Sciatic nerve (tissue), 2 donors: ENCODE measurements at regions not wholly inside any gene's neighbourhood (a gene's known extent, or its start where the extent isn't known, plus 50 kb on each side); places are given as distances from the start of the nearest gene placed in this dataset.
"Not testable (repeated sequence)": the region's sequence is repeated elsewhere in the genome, so short reads cannot be mapped to it uniquely, and the experiment has no call there.

Source experiments
- ATAC-seq: fragments of 200-7000 bp; cut with Tn5 transposase; one replicate; pipeline ENCODE4 v1.9.1; 2020; ENCODE audit warnings: mild to moderate bottlenecking, moderate library complexity
- DNase-seq: peaks from one replicate; pipeline ENCODE4 v3.0.0-alpha.2; 2020; ENCODE audit warnings: low spot score
- intact Hi-C: fragments of 100-400 bp; cut with DNase I; formaldehyde crosslinking; loops from one replicate; pipeline ENCODE4 v1.14.2; 2022
- donor health status: DM: no; HTN: no; CAD: no.
- donor health status: DM: no; HTN: no; CAD: no.

DNA sequence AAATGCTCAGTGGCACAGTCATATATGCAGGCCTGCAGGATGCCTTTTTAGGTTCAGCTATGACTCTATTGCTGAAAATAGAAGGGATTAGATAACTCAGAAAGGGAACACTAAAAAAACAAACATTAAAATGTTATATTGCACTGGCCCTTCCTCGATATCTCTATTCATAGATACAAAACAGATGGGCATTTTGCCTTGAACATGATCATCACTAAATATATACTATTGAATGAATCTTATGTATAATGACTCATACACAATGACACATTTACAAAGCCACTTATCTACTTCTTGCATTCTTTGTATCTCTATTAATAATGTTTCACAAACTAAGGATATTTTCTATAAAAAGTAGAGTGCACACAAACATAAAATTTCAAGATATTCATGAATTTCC, 2352.8 kb upstream of the RAG2 start:
- intact Hi-C loops, result no loop called here
- ATAC-seq, result no peak
- no peak for DNase-seq

DNA sequence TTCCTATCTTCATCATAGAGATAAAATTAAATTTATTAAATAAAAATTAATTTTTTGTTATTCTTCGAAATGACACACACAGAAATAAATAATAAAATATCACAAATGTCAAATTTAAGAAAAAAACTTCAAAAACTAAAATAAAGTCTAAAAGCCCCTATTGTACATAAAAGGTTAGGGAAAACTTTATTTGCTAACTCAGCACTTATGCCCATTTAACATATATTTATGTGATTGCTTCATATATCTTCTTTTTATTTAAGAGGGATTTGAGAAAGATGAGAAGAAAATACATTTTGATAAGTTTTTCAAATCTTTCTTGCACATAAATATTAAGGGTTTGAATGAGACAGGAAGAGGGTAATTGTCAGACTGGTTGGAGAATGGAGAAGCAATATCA, 2350.4 kb upstream of the RAG2 start:
- no peak for DNase-seq
- intact Hi-C loops, result no loop called here
- no peak for ATAC-seq

DNA sequence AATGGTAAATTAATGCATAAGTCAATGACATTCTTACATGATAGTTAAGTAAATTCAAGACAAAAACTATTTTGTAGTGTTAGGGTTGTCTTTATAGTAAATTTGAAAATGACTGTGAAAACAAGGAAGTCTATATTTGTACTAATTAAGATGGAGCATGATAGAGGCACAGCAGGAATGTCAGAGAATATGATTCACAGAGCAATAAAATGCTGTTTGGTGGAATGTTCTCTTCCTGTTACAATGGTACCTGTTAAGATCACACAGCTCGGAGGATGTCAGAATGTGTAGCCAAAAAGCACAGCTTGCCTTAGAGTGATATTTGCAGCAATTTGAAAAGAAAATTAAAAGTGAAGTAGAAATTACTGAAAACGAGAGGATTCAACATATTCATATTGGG, 2339.7 kb upstream of the RAG2 start:
- DNase-seq, result no peak
- ATAC-seq, result no peak
- intact Hi-C loops, result no loop called here

DNA sequence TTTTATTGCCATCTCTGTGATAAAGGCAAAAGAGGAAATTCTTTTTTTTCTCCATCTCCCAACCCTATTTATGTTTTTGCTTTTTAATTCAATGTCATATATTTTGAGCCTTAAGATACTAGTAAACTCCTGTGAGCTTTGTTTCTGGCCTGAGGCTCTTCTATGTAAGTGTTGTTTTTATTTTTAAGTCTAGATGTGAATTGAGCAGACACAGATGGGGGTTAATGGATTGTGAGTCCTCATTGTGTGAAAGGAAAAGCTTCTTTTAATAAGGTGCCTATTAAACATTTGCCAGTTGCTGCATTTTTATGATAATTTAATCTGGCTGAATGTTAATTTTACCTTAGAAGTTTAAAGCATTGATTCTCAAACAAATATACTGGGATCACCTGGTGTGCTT, 2337.9 kb upstream of the RAG2 start:
- intact Hi-C loops, result no loop called here
- ATAC-seq (no peak), DNase-seq (no peak)

DNA sequence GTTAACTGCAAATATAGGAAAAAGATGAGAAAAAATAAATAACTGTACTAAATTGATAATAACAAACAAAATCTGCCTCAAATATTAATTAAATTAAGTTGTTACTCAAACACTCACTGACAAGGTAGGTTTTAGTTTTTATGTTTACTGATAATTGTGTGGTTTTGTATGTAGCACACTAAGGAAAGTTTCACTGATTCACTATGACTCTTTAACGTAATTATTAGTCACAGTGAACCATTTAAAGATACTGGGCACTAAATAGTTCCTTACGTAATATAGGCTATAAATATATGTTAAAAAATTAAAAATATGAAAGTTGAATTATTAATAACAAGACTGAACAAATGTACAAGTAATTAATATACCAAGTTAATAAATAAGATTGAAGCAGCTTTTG, 2330.0 kb upstream of the RAG2 start:
- intact Hi-C loops, result no loop called here
- no peak for ATAC-seq
- no peak for DNase-seq

DNA sequence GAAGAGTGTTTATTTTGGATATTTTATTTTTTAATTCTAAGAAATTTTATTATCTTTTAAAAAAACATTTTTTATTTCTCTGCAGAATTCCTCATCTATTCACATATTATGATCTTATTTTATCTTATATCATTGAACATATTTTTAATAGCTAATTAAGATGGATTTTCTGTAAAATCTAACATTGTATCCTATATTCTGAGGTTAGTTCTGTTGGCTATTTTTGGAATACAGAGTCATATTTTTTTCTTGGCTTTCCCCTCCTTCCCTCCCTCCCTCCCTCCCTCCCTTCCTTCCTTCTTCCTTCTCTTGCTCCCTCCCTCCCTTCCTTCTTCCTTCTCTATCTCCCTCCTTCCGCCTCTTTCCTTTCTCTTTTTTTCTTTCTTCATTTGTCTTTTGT, 2326.6 kb upstream of the RAG2 start:
- intact Hi-C loops, result no loop called here
- DNase-seq (no peak), ATAC-seq (no peak)

DNA sequence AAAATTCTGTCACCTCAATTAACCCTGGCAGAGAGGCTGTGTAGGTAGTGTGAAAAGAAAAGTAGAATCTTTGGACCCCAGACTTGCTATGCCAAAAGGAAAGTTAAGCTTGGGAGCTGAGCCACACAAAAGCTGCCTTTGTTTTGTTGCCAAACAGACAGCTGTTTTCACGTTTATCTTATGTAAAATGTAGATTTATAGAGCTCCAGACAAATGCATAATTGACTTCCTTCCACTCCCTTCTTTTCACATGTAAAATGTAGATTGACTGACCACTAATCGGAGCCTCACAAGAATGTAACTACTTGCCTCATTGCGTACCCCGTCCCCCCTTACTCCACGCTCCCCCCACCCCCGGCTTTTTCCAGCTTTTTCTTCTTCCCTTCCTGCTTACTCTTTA, 2302.2 kb upstream of the RAG2 start:
- DNase-seq (no peak), ATAC-seq (no peak)
- intact Hi-C loops, result no loop called here

DNA sequence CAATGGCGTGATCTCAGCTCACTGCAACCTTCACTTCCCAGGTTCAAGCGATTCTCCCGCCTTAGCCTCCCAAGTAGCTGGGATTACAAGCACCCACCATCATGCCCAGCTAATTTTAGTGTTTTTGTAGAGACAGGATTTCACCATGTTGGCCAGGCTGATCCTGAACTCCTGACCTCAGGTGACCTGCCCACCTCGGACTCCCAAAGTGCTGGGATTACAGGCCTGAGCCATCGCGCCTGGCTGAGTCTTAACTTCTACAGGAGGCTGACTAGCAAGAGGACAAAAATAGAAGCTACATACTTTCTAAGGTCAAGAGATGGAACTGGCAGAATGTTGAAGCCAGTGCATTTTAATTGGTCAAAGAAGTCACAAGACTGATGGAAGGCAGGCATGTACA, 2296.2 kb upstream of the RAG2 start:
- DNase-seq, ATAC-seq, intact Hi-C loops: not testable (repeated sequence)

DNA sequence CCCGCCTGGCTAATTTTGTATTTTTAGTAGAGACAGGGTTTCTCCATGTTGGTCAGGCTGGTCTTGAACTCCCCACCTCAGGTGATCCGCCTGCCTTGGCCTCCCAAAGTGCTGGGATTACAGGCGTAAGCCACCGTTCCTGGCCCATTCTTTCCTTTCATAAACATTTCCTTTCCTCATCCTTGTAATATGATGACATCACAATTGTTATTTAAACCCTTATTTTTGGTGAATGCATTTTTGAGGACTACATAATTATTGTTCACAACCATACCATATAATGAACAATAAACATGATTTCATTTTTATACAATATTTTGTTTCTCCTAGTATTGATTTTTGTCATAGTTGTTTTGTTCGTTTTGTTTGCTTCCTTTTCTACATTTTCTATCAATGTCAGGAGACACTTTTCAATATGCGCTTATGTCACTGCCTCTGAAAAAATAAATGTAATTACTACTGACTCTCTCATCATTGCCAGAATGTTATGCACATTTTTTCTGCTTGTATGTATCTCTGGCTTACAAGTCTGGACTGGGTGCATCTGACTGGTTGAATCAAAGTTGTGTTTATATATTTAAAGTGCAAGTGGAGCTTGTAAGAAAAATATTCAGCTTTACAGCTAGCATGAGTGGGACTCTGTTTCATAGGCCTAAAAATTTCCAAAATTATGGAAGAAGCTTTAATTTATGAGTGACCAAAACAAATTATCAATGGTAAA, 2286.3 kb upstream of the RAG2 start:
- ATAC-seq (no peak), DNase-seq (no peak)
- intact Hi-C loops, result no loop called here

DNA sequence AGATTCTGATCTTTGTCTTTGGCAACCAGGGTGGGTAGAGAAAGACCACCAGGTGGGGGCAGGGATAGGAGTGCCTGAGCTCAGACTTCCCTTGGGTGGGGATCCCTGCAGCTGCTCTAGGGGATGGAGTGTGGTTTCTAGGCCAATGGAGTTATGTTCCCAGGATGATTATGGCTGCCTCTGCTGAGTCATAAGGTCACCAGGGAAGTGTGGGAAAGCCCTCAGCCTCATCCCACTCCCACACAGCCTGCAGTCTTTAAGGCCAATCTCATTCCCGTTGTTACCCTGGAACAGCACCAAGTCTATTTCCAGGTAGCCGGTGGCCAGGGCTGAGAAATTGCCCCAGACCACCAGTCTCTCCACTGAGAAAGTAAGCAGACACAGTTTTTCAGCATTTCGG, 2269.3 kb upstream of the RAG2 start:
- DNase-seq, result no peak

DNA sequence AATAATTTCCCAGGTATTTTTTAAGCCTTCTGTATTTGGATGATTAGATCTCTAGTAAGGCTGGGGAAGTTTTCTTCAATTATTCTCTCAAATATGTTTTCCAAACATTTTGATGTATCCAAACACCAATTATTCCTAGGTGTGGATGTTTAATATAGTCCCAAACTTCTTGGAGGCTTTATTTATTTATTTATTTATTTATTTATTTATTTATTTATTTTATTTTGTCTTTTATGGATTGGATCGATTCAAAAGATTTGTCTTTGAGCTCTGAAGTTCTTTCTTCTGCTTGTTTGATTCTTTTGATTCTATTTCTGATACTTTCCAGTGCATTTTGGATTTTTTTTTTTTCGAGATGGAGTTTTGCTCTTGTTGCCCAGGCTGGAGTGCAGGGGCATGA, 2267.9 kb upstream of the RAG2 start:
- intact Hi-C loops, result no loop called here
- no peak for ATAC-seq

More for the DNA sequence above, 2269.3 kb upstream of the RAG2 start:
- ATAC-seq, result no peak
- intact Hi-C loops, result no loop called here

DNA sequence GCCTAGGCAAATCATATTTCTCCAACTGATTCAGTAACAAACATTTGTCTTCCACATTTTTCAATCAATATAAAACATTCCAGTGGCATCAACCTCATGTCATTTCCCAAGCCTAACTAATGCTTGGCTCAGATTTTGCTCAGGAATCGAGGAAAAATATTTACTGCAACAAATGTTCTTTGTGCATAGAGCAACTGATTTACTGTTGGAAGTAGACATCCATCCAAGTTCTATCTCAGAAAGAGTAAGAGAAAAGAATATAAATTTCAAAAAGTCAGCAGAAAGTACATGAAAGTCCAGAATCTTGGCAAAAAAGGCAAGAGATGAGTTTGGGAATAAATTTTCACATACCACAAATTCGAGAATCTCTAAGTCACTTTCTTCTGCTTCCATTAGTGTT, 2245.0 kb upstream of the RAG2 start:
- intact Hi-C loops, result no loop called here
- no peak for ATAC-seq

More for the DNA sequence above, 2267.9 kb upstream of the RAG2 start:
- DNase-seq, result no peak

DNA sequence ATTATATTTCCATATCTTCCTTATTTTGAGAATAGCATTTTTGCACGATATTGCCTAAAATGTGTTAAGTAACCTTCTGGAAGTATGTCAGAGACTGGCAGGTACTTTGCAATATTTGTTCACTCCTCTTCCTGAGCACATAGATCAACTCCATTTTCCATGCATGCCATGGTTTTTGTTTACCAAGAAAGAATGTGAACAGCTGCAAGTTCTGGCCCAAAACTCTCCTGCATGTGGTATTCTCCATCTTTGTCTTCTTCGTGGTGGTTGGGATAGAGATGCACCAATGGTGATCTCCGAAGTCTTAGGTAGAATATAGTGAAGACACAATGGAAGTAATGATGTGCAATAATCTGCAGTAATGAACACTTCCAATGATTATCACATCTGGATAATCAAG, 2241.0 kb upstream of the RAG2 start:
- no peak for DNase-seq
- intact Hi-C loops, result no loop called here
- no peak for ATAC-seq

More for the DNA sequence above, 2245.0 kb upstream of the RAG2 start:
- no peak for DNase-seq

DNA sequence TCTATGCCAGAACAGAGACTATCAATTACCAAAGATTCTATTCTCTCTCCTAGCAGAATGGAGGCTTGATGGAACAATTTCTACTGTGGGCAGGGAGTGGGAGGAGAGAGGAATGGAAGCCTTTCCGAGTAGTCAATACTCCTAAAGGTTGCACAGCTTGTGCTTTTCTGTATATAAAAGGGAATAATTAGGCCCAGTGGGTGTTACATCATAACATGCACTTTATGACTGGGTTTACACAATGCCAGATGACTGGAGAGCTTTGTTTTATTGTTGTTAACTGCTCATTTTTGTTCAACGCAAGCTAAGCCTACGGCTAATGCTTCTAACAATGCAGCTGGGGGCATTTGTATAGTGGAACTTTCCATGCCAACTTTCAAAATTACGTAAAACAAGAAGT, 2237.9 kb upstream of the RAG2 start:
- intact Hi-C loops, result no loop called here
- no peak for DNase-seq
- ATAC-seq, result peak; percentile 84

DNA sequence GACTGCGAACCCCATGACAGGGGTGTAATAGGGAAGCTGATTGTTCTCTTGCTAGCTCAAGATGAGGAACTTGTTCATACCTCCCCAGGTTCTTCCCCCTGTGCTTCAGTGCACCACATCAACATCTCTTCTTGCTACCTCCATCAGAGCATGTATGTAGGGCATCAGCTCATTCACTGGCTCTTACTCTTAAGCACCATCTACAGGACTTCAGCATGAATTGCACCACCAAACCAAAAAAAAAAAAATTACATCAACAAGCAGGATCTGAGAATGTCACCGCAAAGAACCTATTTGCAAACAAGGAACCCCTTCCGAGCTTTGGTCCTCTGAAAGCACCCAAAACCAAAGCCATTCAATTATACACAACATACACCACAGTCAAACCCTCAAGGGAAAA, 2226.5 kb upstream of the RAG2 start:
- intact Hi-C loops, result no loop called here
- DNase-seq, result no peak
- no peak for ATAC-seq

DNA sequence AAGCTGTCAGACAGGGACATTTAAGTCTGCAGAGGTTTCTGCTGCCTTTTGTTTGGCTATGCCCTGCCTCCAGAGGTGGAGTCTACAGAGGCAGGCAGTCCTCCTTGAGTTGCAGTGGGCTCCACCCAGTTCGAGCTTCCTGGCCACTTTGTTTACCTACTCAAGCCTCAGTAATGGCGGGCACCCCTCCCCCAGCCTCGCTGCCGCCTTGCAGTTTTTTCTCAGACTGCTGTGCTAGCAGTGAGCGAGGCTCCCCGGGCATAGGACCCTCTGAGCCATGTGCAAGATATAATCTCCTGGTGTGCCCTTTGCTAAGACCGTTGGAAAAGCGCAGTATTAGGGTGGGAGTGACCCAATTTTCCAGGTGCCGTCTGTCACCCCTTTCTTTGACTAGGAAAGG, 2223.8 kb upstream of the RAG2 start:
- ATAC-seq, DNase-seq, intact Hi-C loops: not testable (repeated sequence)

DNA sequence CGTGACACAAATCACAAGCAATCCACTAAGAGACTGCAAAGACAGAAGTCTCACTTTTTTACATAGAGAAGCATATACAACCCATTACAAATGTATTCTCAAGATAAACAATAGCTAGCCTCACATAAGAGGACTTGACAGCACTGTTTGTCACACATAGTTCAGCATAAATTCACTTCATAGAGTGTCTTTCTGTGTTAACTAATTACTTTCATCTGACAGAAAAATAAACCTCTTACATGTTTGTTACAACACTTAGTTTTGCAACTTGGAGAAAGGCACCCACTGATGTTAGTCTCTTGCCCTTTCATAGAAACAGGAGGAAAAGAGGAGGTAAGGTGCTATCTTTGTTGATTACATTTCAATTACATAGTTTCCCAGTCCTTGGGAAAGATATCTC, 2221.9 kb upstream of the RAG2 start:
- DNase-seq, result no peak
- no peak for ATAC-seq
- intact Hi-C loops, result no loop called here

DNA sequence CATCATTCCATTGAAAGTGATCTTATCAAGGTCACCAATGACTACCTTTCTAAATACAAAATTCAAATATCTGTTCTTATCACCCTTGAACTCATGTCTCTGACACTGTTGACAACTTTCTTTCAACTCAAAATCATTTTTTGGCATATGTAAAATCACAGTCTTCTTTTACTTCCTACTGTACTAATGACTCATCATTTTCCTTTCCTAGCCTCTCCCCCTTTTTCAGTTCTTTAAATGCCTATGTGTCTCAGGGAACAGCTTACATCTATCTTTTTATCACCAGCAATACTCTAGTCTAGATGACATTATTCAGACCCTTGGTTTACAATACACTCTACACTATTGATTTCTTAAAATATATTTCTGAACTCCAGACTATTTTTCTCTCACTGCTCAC, 2220.7 kb upstream of the RAG2 start:
- DNase-seq (no peak), ATAC-seq (no peak)
- intact Hi-C loops, result no loop called here

DNA sequence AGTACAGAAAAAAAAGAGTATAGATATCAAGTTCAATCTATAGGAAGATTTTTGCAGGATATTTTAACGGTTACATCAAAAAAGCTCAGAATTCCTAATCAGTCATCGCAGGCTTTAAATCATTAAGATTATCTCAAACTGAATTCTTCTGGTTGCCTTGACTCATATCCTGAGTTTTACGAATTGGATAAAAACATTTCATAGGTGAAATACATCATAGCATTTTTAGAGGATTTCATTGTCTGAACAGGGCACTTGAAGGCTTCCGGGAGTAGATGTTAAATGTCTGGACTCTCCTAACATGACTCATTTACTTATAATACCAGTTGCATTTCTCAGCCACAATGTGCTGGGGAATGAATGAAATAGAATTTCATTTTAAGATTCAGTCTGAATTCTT, 2216.6 kb upstream of the RAG2 start:
- DNase-seq (no peak), ATAC-seq (no peak)
- intact Hi-C loops, result no loop called here

DNA sequence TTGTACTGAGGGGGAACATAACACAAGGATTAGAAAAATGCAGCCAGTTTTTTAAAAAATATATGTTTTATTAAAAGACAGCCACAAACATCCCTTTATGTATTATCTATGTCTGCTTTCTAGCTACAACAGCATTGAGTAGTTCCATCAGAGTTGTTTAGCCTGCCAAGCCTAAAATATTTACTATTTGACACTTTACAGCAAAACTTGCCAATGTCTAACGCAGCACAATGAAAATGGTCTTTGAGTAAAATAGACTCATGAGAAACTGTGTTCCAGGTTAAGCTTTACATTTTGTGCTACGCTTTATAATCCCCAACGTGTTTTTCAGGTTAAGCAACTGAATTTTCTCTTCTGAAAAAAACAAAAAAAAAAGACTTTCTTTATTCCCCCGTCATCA, 2211.5 kb upstream of the RAG2 start:
- intact Hi-C loops, result no loop called here
- no peak for ATAC-seq
- DNase-seq, result no peak

DNA sequence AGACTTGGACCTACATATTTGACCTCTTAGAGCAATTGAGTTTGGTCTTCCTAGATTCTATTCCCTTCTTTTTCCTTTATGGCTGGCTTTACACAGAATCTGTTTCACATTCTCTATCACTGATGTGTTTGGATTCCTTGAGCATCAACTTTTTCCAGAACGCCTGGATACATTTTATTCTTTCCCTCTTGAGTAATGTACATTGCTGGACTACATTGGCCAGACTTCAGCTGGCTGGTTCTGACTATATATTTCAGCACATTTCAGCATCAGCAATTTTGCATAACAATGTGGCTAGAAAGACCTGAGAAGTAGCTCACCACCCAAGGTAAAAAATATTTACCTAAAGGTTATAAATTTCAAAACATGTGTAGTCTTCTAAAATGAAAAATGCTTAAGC, 2198.2 kb upstream of the RAG2 start:
- no peak for ATAC-seq
- intact Hi-C loops, result no loop called here
- DNase-seq, result no peak

DNA sequence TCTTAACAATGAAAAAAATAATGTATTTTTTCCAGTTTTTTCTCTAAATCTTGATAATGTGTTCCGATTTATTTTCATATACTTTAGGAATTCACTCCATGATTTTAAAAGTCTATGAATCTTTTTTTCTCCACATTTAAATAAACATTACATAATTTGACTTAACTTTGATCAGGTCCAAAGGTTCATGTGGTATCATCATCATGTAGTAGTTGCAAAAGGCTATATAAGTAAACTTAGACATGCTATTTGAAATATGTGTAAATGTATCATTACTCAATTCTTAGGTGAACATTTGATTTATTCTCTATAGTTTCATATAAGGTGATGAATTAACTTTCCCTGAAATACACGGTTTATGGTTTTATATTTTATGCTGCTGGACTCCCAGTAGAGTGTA, 2197.0 kb upstream of the RAG2 start:
- DNase-seq, result no peak
- ATAC-seq, result no peak
- intact Hi-C loops, result no loop called here
